ENCODE measurements at regions not wholly inside any gene's neighbourhood (a gene's known extent, or its start where the extent isn't known, plus 50 kb on each side); places are given as distances from the start of the nearest gene placed in this dataset.
"Not testable (repeated sequence)": the region's sequence is repeated elsewhere in the genome, so short reads cannot be mapped to it uniquely, and the experiment has no call there.

GRCh38 chr4:20026456-20026855 is 225.2 kb upstream of the SLIT2 start:
- Mint-ChIP-seq H3K27me3 (no peaks in the 10 kb centered on the region), H3K36me3 (ENCODE audit: insufficient read depth) (no peaks in the 10 kb centered on the region), H3K4me3 (no peak overlapping the region), H3K9me3 (peaks cover 0 to 3% of the 10 kb centered on the region in 2 donors), H3K27ac (no peak overlapping the region), H3K4me1 (ENCODE audit: low read depth in 2 of 2) (no peaks in the 10 kb centered on the region)
- ATAC-seq (replicated peaks) (no peak), DNase-seq (no peak)

- H3K27me3 Mint-ChIP-seq, result no peaks in the 10 kb centered on the region
- ATAC-seq (replicated peaks) (no peak), DNase-seq (no peak)
- no peaks in the 10 kb centered on the region for H3K36me3 Mint-ChIP-seq (ENCODE audit: insufficient read depth)
- H3K9me3 Mint-ChIP-seq, result peaks cover 0 to 4% of the 10 kb centered on the region in 2 donors
- H3K4me3 Mint-ChIP-seq, result no peak overlapping the region
- H3K4me1 Mint-ChIP-seq (ENCODE audit: low read depth in 2 of 2), result no peaks in the 10 kb centered on the region
- H3K27ac Mint-ChIP-seq, result no peak overlapping the region
Observed at GRCh38 chr4:20022471-20022870, 229.2 kb upstream of the SLIT2 start.

- no peaks in the 10 kb centered on the region for H3K27me3 Mint-ChIP-seq
- no peak overlapping the region for H3K4me3 Mint-ChIP-seq
- peaks cover 2 to 4% of the 10 kb centered on the region in 2 donors for H3K9me3 Mint-ChIP-seq
- no peaks in the 10 kb centered on the region for H3K36me3 Mint-ChIP-seq (ENCODE audit: insufficient read depth)
- no peaks in the 10 kb centered on the region for H3K4me1 Mint-ChIP-seq (ENCODE audit: low read depth in 2 of 2)
- ATAC-seq (replicated peaks) (no peak), DNase-seq (no peak)
- no peak overlapping the region for H3K27ac Mint-ChIP-seq
Observed at GRCh38 chr4:20020056-20020455, 231.6 kb upstream of the SLIT2 start.

- H3K36me3 Mint-ChIP-seq (ENCODE audit: insufficient read depth), result no peaks in the 10 kb centered on the region
- DNase-seq (no peak), ATAC-seq (replicated peaks) (no peak)
- H3K4me3 Mint-ChIP-seq, result no peak overlapping the region
- no peaks in the 10 kb centered on the region for H3K4me1 Mint-ChIP-seq (ENCODE audit: low read depth in 2 of 2)
- no peaks in the 10 kb centered on the region for H3K27me3 Mint-ChIP-seq
- peaks cover 5 to 6% of the 10 kb centered on the region in 2 donors for H3K9me3 Mint-ChIP-seq
- no peak overlapping the region for H3K27ac Mint-ChIP-seq
Observed at GRCh38 chr4:20019310-20020015, 232.2 kb upstream of the SLIT2 start.

GRCh38 chr4:20017777-20018115 is 234.0 kb upstream of the SLIT2 start:
- Mint-ChIP-seq H3K27ac (no peak overlapping the region), H3K4me1 (ENCODE audit: low read depth in 2 of 2) (no peaks in the 10 kb centered on the region), H3K9me3 (peaks cover 6 to 8% of the 10 kb centered on the region in 2 donors), H3K36me3 (ENCODE audit: insufficient read depth) (no peaks in the 10 kb centered on the region), H3K27me3 (no peaks in the 10 kb centered on the region), H3K4me3 (no peak overlapping the region)
- no peak for DNase-seq
- no peak for ATAC-seq (replicated peaks)

- Mint-ChIP-seq H3K27ac (no peak overlapping the region), H3K4me1 (ENCODE audit: low read depth in 2 of 2) (no peaks in the 10 kb centered on the region), H3K27me3 (no peaks in the 10 kb centered on the region), H3K4me3 (no peak overlapping the region), H3K9me3 (peaks cover 6 to 8% of the 10 kb centered on the region in 2 donors), H3K36me3 (ENCODE audit: insufficient read depth) (no peaks in the 10 kb centered on the region)
- ATAC-seq (replicated peaks) (no peak), DNase-seq (no peak)
Observed at GRCh38 chr4:20017070-20017776, 234.5 kb upstream of the SLIT2 start.

- Mint-ChIP-seq H3K9me3 (peaks cover 6 to 8% of the 10 kb centered on the region in 2 donors), H3K27me3 (no peaks in the 10 kb centered on the region), H3K36me3 (ENCODE audit: insufficient read depth) (no peaks in the 10 kb centered on the region), H3K4me3 (no peak overlapping the region), H3K27ac (no peak overlapping the region), H3K4me1 (ENCODE audit: low read depth in 2 of 2) (no peaks in the 10 kb centered on the region)
- ATAC-seq (replicated peaks), result no peak
- DNase-seq, result no peak
Observed at GRCh38 chr4:20015636-20016224, 236.0 kb upstream of the SLIT2 start.

GRCh38 chr4:20003836-20004558 is 247.7 kb upstream of the SLIT2 start:
- peaks cover 9 to 18% of the 10 kb centered on the region in 2 donors for H3K9me3 Mint-ChIP-seq
- ATAC-seq (replicated peaks); H3K4me1 Mint-ChIP-seq (ENCODE audit: low read depth in 2 of 2): not testable (repeated sequence)

GRCh38 chr4:19999775-20000414 is 251.8 kb upstream of the SLIT2 start:
- ATAC-seq (replicated peaks) (no peak), DNase-seq (no peak)
- H3K4me1 Mint-ChIP-seq (ENCODE audit: low read depth in 2 of 2), result no peaks in the 10 kb centered on the region
- H3K27me3 Mint-ChIP-seq, result no peaks in the 10 kb centered on the region
- peaks cover 9 to 10% of the 10 kb centered on the region in 2 donors for H3K9me3 Mint-ChIP-seq
- no peaks in the 10 kb centered on the region for H3K36me3 Mint-ChIP-seq (ENCODE audit: insufficient read depth)
- no peak overlapping the region for H3K4me3 Mint-ChIP-seq
- no peak overlapping the region for H3K27ac Mint-ChIP-seq

More at GRCh38 chr4:20003836-20004558, 247.7 kb upstream of the SLIT2 start:
- not testable (repeated sequence) for DNase-seq; H3K4me3 Mint-ChIP-seq; H3K36me3 Mint-ChIP-seq (ENCODE audit: insufficient read depth); H3K27me3 Mint-ChIP-seq; H3K27ac Mint-ChIP-seq

- H3K27ac Mint-ChIP-seq, result no peak overlapping the region
Observed at GRCh38 chr4:19999276-19999675, 252.4 kb upstream of the SLIT2 start.

GRCh38 chr4:19993242-19993641 is 258.5 kb upstream of the SLIT2 start:
- DNase-seq (no peak), ATAC-seq (replicated peaks) (no peak)
- H3K36me3 Mint-ChIP-seq (ENCODE audit: insufficient read depth), result no peaks in the 10 kb centered on the region
- H3K9me3 Mint-ChIP-seq, result peaks cover 4 to 10% of the 10 kb centered on the region in 2 donors
- no peak overlapping the region for H3K27ac Mint-ChIP-seq
- no peaks in the 10 kb centered on the region for H3K27me3 Mint-ChIP-seq
- no peak overlapping the region for H3K4me3 Mint-ChIP-seq
- H3K4me1 Mint-ChIP-seq (ENCODE audit: low read depth in 2 of 2), result no peaks in the 10 kb centered on the region

More at GRCh38 chr4:19999276-19999675, 252.4 kb upstream of the SLIT2 start:
- Mint-ChIP-seq H3K27me3 (no peaks in the 10 kb centered on the region), H3K4me1 (ENCODE audit: low read depth in 2 of 2) (no peaks in the 10 kb centered on the region), H3K4me3 (no peak overlapping the region), H3K36me3 (ENCODE audit: insufficient read depth) (no peaks in the 10 kb centered on the region), H3K9me3 (peaks cover 6 to 9% of the 10 kb centered on the region in 2 donors)
- no peak for DNase-seq
- no peak for ATAC-seq (replicated peaks)

GRCh38 chr4:19992471-19993093 is 259.1 kb upstream of the SLIT2 start:
- DNase-seq (no peak), ATAC-seq (replicated peaks) (no peak)
- no peak overlapping the region for H3K4me3 Mint-ChIP-seq
- no peak overlapping the region for H3K27ac Mint-ChIP-seq
- H3K36me3 Mint-ChIP-seq (ENCODE audit: insufficient read depth), result no peaks in the 10 kb centered on the region
- no peaks in the 10 kb centered on the region for H3K4me1 Mint-ChIP-seq (ENCODE audit: low read depth in 2 of 2)
- no peaks in the 10 kb centered on the region for H3K27me3 Mint-ChIP-seq
- H3K9me3 Mint-ChIP-seq, result peaks cover 4 to 10% of the 10 kb centered on the region in 2 donors

- ATAC-seq (replicated peaks) (no peak), DNase-seq (no peak)
- no peak overlapping the region for H3K27ac Mint-ChIP-seq
Observed at GRCh38 chr4:19987746-19988145, 264.0 kb upstream of the SLIT2 start.

More at GRCh38 chr4:19987746-19988145, 264.0 kb upstream of the SLIT2 start:
- no peaks in the 10 kb centered on the region for H3K27me3 Mint-ChIP-seq
- H3K9me3 Mint-ChIP-seq, result peaks cover 6 to 10% of the 10 kb centered on the region in 2 donors
- H3K4me1 Mint-ChIP-seq (ENCODE audit: low read depth in 2 of 2), result no peaks in the 10 kb centered on the region
- H3K36me3 Mint-ChIP-seq (ENCODE audit: insufficient read depth), result no peaks in the 10 kb centered on the region
- no peak overlapping the region for H3K4me3 Mint-ChIP-seq

All from effector memory CD8-positive, alpha-beta T cell (primary cell).